Hepatocyte (in vitro differentiated cells): ENCODE measurements at regions not wholly inside any gene's neighbourhood (a gene's known extent, or its start where the extent isn't known, plus 50 kb on each side); places are given as distances from the start of the nearest gene placed in this dataset.

ENCODE experiments used
- DNase-seq: peaks from one replicate; pipeline ENCODE4 v3.0.0-alpha.2; 2016; ENCODE audit warnings: low spot score
- H2AFZ ChIP-seq: fragments of 200-600 bp; sonication (generic); 2 replicates; pipeline ENCODE4 v1.6.0; 2016; ENCODE audit warnings: antibody characterized with exemption, mild to moderate bottlenecking
- H3K27ac ChIP-seq: fragments of 200-600 bp; sonication (generic); 2 replicates; pipeline ENCODE4 v1.5.1; 2016; ENCODE audit warnings: mild to moderate bottlenecking
- H3K27me3 ChIP-seq: fragments of 200-600 bp; sonication (generic); 2 replicates; pipeline ENCODE4 v1.6.1; 2016
- H3K36me3 ChIP-seq: fragments of 200-600 bp; sonication (generic); replicated peaks from 2 replicates; pipeline ENCODE4 v1.5.1; 2016; ENCODE audit warnings: low read depth; ENCODE audit not compliant: insufficient read depth
- H3K4me1 ChIP-seq: fragments of 200-600 bp; sonication (generic); 2 replicates; pipeline ENCODE4 v1.5.1; 2016; ENCODE audit warnings: mild to moderate bottlenecking, moderate library complexity; ENCODE audit not compliant: insufficient read depth
- H3K4me2 ChIP-seq: fragments of 200-600 bp; sonication (generic); 2 replicates; pipeline ENCODE4 v1.6.0; 2016
- H3K4me3 ChIP-seq: fragments of 200-600 bp; sonication (generic); 2 replicates; pipeline ENCODE4 v1.5.1; 2016; ENCODE audit warnings: mild to moderate bottlenecking
- H3K79me2 ChIP-seq: fragments of 200-600 bp; sonication (generic); 2 replicates; pipeline ENCODE4 v1.6.0; 2017; ENCODE audit warnings: mild to moderate bottlenecking
- H3K9me2 ChIP-seq: fragments of 200-600 bp; sonication (generic); replicated peaks from 2 replicates; pipeline ENCODE4 v1.6.0; 2017; ENCODE audit warnings: mild to moderate bottlenecking; ENCODE audit not compliant: insufficient read depth
- H3K9me3 ChIP-seq: fragments of 200-600 bp; sonication (generic); 2 replicates; pipeline ENCODE4 v1.5.1; 2016; ENCODE audit warnings: low read depth, mild to moderate bottlenecking
- H4K20me1 ChIP-seq: fragments of 200-600 bp; sonication (generic); 2 replicates; pipeline ENCODE4 v1.6.0; 2016; ENCODE audit warnings: mild to moderate bottlenecking; ENCODE audit not compliant: insufficient read depth, poor library complexity, severe bottlenecking
- EZH2 ChIP-seq: fragments of 200-600 bp; sonication (generic); IDR thresholded peaks from 2 replicates; pipeline ENCODE4 v1.6.1; 2016; ENCODE audit warnings: antibody characterized with exemption, mild to moderate bottlenecking, borderline replicate concordance
- EZH2phosphoT487 ChIP-seq: fragments of 200-600 bp; sonication (generic); IDR thresholded peaks from one replicate; pipeline ENCODE4 v1.6.1; 2018; ENCODE audit warnings: antibody characterized with exemption, mild to moderate bottlenecking, low read depth, moderate library complexity; ENCODE audit not compliant: unreplicated experiment, severe bottlenecking
- WGBS: methylation state at CpG from one replicate; pipeline ENCODE4 v1.1.6; 2016; ENCODE audit warnings: low lambda C conversion rate; ENCODE audit errors: missing lambda C conversion rate; 5-methylcytosine and 5-hydroxymethylcytosine counted together
- TF ChIP-seq, protein P1 (sequence below): fragments of 200-600 bp; sonication (generic); IDR thresholded peaks from 2 replicates; pipeline ENCODE4 v1.5.1; 2016; ENCODE audit warnings: antibody characterized with exemption, mild to moderate bottlenecking; ENCODE audit not compliant: poor library complexity

DNA sequence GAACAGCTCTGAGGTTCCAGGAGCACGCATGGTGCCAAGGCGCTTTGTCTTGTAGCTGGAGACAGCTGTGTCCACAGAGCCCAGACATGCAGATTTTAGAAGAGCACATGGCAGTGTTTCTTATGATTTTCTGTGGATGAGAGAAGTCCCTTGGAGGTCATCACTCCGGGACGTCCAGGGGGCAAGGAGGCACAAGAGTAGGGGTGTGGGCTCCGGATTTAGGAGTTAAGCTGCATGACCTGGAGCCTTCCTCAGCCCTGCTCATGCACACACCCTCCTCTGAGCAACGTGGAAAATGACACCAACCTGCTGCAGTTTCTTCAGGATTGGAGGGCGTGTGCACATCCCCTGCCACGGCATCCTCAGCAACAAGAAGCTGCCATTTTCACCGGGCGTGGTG lies 1286.7 kb downstream of the TBC1D22A start:
- Histone ChIP-seq H2AFZ (no peak overlapping the region), H3K9me3 (no peaks in the 10 kb centered on the region), H3K79me2 (no peaks in the 10 kb centered on the region), H3K4me2 (no peak overlapping the region), H3K36me3 (no peaks in the 10 kb centered on the region), H4K20me1 (no peaks in the 10 kb centered on the region), H3K4me1 (no peaks in the 10 kb centered on the region), H3K4me3 (no peak overlapping the region), H3K27me3 (no peaks in the 10 kb centered on the region), H3K9me2 (no peaks in the 10 kb centered on the region), H3K27ac (no peak overlapping the region)
- no peak for DNase-seq
- TF ChIP-seq EZH2phosphoT487 (no peak), EZH2 (no peak)
- TF ChIP-seq, protein P1, sequence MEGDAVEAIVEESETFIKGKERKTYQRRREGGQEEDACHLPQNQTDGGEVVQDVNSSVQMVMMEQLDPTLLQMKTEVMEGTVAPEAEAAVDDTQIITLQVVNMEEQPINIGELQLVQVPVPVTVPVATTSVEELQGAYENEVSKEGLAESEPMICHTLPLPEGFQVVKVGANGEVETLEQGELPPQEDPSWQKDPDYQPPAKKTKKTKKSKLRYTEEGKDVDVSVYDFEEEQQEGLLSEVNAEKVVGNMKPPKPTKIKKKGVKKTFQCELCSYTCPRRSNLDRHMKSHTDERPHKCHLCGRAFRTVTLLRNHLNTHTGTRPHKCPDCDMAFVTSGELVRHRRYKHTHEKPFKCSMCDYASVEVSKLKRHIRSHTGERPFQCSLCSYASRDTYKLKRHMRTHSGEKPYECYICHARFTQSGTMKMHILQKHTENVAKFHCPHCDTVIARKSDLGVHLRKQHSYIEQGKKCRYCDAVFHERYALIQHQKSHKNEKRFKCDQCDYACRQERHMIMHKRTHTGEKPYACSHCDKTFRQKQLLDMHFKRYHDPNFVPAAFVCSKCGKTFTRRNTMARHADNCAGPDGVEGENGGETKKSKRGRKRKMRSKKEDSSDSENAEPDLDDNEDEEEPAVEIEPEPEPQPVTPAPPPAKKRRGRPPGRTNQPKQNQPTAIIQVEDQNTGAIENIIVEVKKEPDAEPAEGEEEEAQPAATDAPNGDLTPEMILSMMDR, result no peak
- WGBS, result 76% methylated on average over 10 of the region's 10 CpGs

DNA sequence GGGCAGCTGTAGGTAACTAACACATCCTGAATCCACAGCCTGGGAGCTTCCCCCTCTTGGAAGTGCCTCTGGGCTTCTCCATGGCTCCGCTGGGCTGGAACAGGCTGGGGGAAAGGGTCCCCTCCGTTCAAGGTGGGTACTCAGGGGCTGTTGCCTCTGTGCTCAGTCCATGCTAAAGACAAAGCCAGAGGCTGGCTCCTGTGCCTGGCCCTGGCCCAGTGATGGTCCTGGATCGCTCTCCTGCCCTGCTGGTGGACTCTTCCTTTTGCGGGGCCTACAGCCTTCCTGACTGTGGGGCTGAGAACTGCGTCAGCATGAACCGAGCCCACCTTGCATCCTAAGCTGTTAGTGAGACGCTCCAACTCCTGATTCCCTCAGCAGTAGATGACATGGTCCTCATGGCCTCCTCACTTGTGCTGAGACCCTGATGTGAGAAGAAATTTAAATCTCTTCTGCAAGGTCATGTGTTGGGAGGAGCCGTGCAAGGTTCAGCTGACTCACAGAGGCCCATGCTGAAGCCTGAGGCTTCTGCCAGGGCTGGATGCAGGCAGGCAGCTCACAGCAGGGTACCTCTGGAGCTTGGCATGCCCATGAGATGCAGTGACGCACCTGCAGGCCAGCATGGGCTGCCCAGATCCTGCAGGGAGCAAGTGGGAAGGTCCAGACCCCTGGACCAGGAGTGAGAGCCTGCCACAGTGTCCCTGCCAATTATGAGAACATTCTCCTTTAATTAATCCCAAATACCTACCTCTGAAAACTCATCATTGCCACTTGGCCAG lies 1285.5 kb downstream of the TBC1D22A start:
- no peaks in the 10 kb centered on the region for H3K9me2 ChIP-seq
- no peak for DNase-seq
- no peaks in the 10 kb centered on the region for H3K27me3 ChIP-seq
- no peak overlapping the region for H3K27ac ChIP-seq
- H3K79me2 ChIP-seq, result no peaks in the 10 kb centered on the region
- H2AFZ ChIP-seq, result no peak overlapping the region
- H3K4me3 ChIP-seq, result no peak overlapping the region
- H3K4me2 ChIP-seq, result no peak overlapping the region
- no peaks in the 10 kb centered on the region for H3K9me3 ChIP-seq
- WGBS, result 84% methylated on average over 9 of the region's 9 CpGs
- no peaks in the 10 kb centered on the region for H3K4me1 ChIP-seq
- no peaks in the 10 kb centered on the region for H3K36me3 ChIP-seq
- H4K20me1 ChIP-seq, result no peaks in the 10 kb centered on the region
- TF ChIP-seq, protein P1, result no peak
- TF ChIP-seq EZH2phosphoT487 (no peak), EZH2 (no peak)

DNA sequence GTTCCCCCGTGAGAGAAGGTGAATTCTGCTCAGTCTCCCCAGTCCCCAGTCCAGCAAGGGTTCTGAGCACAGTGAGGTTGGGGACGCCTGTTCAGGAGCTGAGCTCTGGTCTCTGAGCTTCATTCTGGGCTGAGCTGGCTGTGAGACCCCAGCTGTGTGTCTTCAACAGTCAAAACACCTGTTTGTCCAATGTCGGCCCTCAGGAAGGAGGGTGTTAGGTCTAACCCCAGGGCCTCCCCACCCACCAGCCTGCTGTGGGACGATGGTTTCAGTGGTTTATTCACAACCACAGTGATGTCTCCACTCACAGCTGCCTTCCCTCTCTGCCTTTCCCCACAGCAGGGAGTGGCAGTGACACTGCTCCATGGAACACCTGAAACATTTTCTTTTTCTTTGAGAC lies 1282.9 kb downstream of the TBC1D22A start:
- TF ChIP-seq EZH2phosphoT487 (no peak), EZH2 (no peak)
- TF ChIP-seq, protein P1, result no peak
- H3K36me3 ChIP-seq, result no peaks in the 10 kb centered on the region
- H2AFZ ChIP-seq, result no peak overlapping the region
- no peak overlapping the region for H3K4me2 ChIP-seq
- H3K4me3 ChIP-seq, result no peak overlapping the region
- H3K9me3 ChIP-seq, result no peaks in the 10 kb centered on the region
- H3K4me1 ChIP-seq, result no peaks in the 10 kb centered on the region
- H3K27ac ChIP-seq, result no peak overlapping the region
- H3K9me2 ChIP-seq, result no peaks in the 10 kb centered on the region
- no peak for DNase-seq
- H4K20me1 ChIP-seq, result no peaks in the 10 kb centered on the region
- no peaks in the 10 kb centered on the region for H3K79me2 ChIP-seq
- no peaks in the 10 kb centered on the region for H3K27me3 ChIP-seq
- 84% methylated on average over 4 of the region's 4 CpGs for WGBS
